ENCODE measurements at regions not wholly inside any gene's neighbourhood (a gene's known extent, or its start where the extent isn't known, plus 50 kb on each side); places are given as distances from the start of the nearest gene placed in this dataset.

GRCh38 chr12:107537464-107538119 is 148.0 kb upstream of the PWP1 start:
- H3K36me3 ChIP-seq, result no peaks in the 10 kb centered on the region
- no peak overlapping the region for H3K4me3 ChIP-seq
- TF ChIP-seq CTCF (IDR thresholded peaks at IDR 0.05) (no peak), POLR2A (IDR thresholded peaks at IDR 0.05) (no peak)
- DNase-seq, result no peak
- no peaks in the 10 kb centered on the region for H3K9me3 ChIP-seq
- intact Hi-C loops (cut with DNase I), result no loop called here
- no peaks in the 10 kb centered on the region for H3K4me1 ChIP-seq
- H3K27me3 ChIP-seq, result no peaks in the 10 kb centered on the region
- WGBS, 2 donors, result 20 to 40% methylated on average over 1 of the region's 5 CpGs
- no peak overlapping the region for H3K27ac ChIP-seq

GRCh38 chr12:107539196-107539939 is 146.2 kb upstream of the PWP1 start:
- WGBS, 2 donors, result 78 to 85% methylated on average over 4 to 5 of the region's 5 CpGs
- Histone ChIP-seq H3K36me3 (peaks cover 0 to 6% (median 0%) of the 10 kb centered on the region in 3 donors), H3K4me3 (no peak overlapping the region), H3K27ac (no peak overlapping the region), H3K4me1 (no peaks in the 10 kb centered on the region), H3K27me3 (no peaks in the 10 kb centered on the region), H3K9me3 (no peaks in the 10 kb centered on the region)
- intact Hi-C loops (cut with DNase I), result no loop called here
- TF ChIP-seq CTCF (IDR thresholded peaks at IDR 0.05), result no peak
- no peak for TF ChIP-seq POLR2A (IDR thresholded peaks at IDR 0.05)
- no peak for DNase-seq

GRCh38 chr12:107541001-107541705 is 144.4 kb upstream of the PWP1 start:
- intact Hi-C loops (cut with DNase I), result no loop called here
- DNase-seq, result no peak
- H3K4me1 ChIP-seq, result peaks cover 0 to 5% (median 0%) of the 10 kb centered on the region in 3 donors
- no peak overlapping the region for H3K4me3 ChIP-seq
- no peak for TF ChIP-seq POLR2A (IDR thresholded peaks at IDR 0.05)
- no peak for TF ChIP-seq CTCF (IDR thresholded peaks at IDR 0.05)
- no peaks in the 10 kb centered on the region for H3K9me3 ChIP-seq
- 72 to 86% methylated on average over 7 of the region's 7 CpGs for WGBS, 2 donors
- H3K36me3 ChIP-seq, result peaks cover 0 to 13% (median 0%) of the 10 kb centered on the region in 3 donors
- H3K27ac ChIP-seq, result no peak overlapping the region
- no peaks in the 10 kb centered on the region for H3K27me3 ChIP-seq

GRCh38 chr12:107543416-107543815 is 142.2 kb upstream of the PWP1 start:
- H3K9me3 ChIP-seq, result no peaks in the 10 kb centered on the region
- TF ChIP-seq POLR2A (IDR thresholded peaks at IDR 0.05) (no peak), CTCF (IDR thresholded peaks at IDR 0.05) (no peak)
- H3K27ac ChIP-seq, result no peak overlapping the region
- H3K4me1 ChIP-seq, result peaks cover 0 to 5% (median 0%) of the 10 kb centered on the region in 3 donors
- WGBS, 2 donors, result 87 to 91% methylated on average over 5 of the region's 5 CpGs
- intact Hi-C loops (cut with DNase I), result no loop called here
- no peaks in the 10 kb centered on the region for H3K27me3 ChIP-seq
- peaks cover 0 to 34% (median 0%) of the 10 kb centered on the region in 3 donors for H3K36me3 ChIP-seq
- no peak for DNase-seq
- H3K4me3 ChIP-seq, result no peak overlapping the region

- Histone ChIP-seq H3K9me3 (no peaks in the 10 kb centered on the region), H3K4me3 (no peak overlapping the region), H3K36me3 (peaks cover 0 to 34% (median 0%) of the 10 kb centered on the region in 3 donors), H3K27ac (no peak overlapping the region), H3K4me1 (peaks cover 0 to 5% (median 0%) of the 10 kb centered on the region in 3 donors), H3K27me3 (no peaks in the 10 kb centered on the region)
- intact Hi-C loops (cut with DNase I), result no loop called here
- TF ChIP-seq POLR2A (IDR thresholded peaks at IDR 0.05), result no peak
- TF ChIP-seq CTCF (IDR thresholded peaks at IDR 0.05), result no peak
- DNase-seq, result no peak
- 80% methylated on average over 3 of the region's 4 CpGs; no CpG with 5 or more reads in 1 of the 2 donors for WGBS, 2 donors
Measured at GRCh38 chr12:107543841-107544240, 141.8 kb upstream of the PWP1 start.

Data from esophagus squamous epithelium (tissue), 5 donors.